Peyer's patch (tissue), 4 donors: ENCODE measurements at regions not wholly inside any gene's neighbourhood (a gene's known extent, or its start where the extent isn't known, plus 50 kb on each side); places are given as distances from the start of the nearest gene placed in this dataset.

ENCODE experiments used
- POLR2A ChIP-seq, 2 donors: fragments of 450-650 bp; IDR thresholded peaks; one replicate each; pipeline ENCODE4 v1.5.1; 2017; ENCODE audit warnings: antibody characterized with exemption in 2 of 2, mild to moderate bottlenecking in 2 of 2, moderate library complexity in 2 of 2
- TF ChIP-seq, protein P1 (sequence below), 6 experiments: fragments of 450-650 bp in 4 of 6; fragments of 200-600 bp in 2 of 6; sonication (generic) in 1 of 6; IDR thresholded peaks; one replicate each; pipeline ENCODE4 v1.5.1; 2017 to 2019; ENCODE audit warnings: antibody characterized with exemption in 6 of 6, mild to moderate bottlenecking in 3 of 6, moderate library complexity in 1 of 6

DNA sequence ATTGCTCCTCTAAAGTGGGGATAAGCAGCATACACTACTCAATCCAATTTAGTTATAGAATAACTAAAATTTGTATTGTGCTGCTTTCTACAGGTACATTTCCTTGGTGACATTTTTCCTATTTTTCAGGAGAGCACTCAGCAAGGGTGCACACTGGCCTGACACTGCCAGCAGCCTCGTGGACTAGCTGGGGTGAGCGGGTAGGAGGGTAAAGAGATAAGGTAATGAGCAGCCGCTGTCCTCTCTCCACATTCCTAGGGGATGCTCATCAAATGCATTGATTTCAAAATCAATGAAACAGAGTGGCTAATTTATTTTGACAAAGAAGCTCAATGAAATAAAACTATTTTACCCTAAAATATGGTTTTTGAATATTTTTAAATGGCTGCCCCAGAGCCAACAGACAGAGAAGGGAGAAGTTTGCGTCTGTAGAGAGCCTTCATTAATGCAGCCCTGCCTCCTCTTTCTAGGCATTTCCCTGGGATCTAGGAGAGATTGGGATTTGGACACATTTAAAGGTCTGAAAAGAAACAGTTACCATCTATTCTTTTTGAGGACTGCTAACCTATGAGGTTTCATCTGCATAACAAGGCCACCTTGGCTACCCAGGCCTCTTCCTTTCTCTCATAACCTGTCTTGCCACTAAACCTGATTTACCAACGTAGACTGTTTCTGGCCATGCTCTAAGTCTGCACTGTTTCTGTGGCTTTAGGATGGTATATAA, 561.0 kb downstream of the IPMK start:
- TF ChIP-seq, protein P1, sequence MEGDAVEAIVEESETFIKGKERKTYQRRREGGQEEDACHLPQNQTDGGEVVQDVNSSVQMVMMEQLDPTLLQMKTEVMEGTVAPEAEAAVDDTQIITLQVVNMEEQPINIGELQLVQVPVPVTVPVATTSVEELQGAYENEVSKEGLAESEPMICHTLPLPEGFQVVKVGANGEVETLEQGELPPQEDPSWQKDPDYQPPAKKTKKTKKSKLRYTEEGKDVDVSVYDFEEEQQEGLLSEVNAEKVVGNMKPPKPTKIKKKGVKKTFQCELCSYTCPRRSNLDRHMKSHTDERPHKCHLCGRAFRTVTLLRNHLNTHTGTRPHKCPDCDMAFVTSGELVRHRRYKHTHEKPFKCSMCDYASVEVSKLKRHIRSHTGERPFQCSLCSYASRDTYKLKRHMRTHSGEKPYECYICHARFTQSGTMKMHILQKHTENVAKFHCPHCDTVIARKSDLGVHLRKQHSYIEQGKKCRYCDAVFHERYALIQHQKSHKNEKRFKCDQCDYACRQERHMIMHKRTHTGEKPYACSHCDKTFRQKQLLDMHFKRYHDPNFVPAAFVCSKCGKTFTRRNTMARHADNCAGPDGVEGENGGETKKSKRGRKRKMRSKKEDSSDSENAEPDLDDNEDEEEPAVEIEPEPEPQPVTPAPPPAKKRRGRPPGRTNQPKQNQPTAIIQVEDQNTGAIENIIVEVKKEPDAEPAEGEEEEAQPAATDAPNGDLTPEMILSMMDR (IDR thresholded peaks at IDR 0.05): no peak
- TF ChIP-seq POLR2A (IDR thresholded peaks at IDR 0.05): no peak
